Activated CD8-positive, alpha-beta memory T cell treated with anti-CD3 and anti-CD28 coated beads for 1 hour (primary cell): ENCODE measurements at regions not wholly inside any gene's neighbourhood (a gene's known extent, or its start where the extent isn't known, plus 50 kb on each side); places are given as distances from the start of the nearest gene placed in this dataset.

Experiments used
- DNase-seq, 2 donors: peaks; one replicate each; pipeline ENCODE4 v3.0.0-alpha.2; 2020; ENCODE audit warnings: low read depth in 1 of 2; ENCODE audit errors: extremely low read depth in 1 of 2

DNA sequence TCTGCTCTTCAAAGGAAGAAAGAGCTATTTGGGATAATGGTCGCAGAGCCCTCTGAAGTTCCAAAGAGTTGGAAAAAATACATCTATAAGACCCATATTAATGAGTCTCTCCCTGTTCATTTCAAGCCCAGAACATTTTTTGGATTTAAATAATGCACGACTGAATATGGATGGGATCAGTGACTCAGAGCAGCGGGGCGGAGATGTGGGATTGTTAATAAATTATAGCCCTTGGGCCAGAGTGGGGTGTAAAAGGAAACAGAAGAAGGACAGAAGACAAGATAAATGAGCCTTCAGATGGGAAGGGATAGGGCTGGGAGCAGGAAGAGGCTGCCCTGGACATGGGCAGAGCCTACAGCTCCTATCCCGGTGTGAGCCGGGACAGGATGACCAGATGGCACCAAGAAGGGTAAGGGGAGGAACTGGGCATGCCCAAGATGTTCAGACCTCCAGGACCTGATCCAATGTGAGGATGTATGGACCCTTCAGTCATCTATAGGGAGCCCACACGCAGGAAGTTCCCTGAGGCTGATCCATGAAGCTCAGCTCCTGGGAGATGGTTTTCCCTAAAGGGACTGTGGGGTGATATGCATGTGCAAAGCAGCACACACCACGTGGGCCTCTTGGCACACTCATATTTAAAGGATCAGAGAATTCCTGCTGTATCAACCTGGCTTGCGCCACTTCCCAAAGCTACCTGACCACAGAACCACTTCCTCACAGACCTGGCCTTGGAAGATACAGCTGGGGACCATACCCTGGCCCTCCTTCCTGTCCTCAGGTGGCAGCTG, 96.1 kb upstream of the PLXNA4 start:
- no peak for DNase-seq

DNA sequence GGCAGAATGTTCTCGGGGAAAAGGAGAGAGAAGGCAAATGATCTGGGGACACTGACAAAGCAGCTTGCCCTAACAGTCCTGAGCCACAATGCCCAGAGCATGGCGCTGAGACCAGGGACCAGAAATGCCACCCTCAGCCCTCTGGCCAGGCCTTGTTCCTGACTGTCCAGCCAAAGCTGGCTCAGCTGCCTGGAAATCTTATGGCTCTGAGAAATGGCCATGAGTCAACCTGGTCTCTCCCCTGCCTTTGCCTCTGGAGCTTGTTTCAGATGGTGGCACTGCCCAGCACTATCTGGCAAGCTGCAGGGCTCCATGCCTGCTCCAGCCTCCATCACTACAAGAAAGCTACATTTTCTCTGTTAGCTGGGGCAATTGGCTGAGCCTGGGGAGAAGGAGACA, 90.5 kb upstream of the PLXNA4 start:
- no peak for DNase-seq

DNA sequence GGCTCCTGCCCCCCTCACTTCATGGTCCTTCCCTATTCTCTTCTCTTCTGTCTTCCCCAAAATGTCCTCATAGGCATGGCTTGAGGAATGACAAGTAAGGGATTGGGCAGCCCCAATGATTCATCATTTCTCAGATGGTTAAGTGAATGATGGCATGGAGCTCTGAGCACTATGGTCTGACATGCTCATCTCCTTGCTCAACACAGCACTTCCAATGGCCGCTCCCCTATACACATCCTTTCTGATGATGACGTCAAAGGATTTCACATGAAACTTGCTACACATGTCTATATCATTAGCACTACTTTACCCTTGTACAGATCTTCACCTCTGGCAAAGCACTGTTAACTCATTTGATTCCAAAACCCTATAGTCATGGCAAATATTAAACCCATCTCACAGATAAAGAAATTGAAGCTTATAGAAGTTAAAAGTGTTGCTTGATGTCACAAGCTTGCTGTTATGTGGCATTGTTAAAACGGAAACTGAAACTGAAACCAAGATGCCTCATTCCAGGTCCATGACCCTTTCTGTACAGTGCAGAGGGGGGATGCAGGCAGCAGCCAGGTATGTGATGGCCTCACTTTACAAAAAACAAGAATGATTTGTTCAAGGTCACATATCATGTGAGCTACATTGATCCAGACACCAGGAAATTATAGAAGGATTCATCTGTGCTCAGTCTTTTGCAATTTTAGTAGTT, 90.0 kb upstream of the PLXNA4 start:
- DNase-seq, result no peak

DNA sequence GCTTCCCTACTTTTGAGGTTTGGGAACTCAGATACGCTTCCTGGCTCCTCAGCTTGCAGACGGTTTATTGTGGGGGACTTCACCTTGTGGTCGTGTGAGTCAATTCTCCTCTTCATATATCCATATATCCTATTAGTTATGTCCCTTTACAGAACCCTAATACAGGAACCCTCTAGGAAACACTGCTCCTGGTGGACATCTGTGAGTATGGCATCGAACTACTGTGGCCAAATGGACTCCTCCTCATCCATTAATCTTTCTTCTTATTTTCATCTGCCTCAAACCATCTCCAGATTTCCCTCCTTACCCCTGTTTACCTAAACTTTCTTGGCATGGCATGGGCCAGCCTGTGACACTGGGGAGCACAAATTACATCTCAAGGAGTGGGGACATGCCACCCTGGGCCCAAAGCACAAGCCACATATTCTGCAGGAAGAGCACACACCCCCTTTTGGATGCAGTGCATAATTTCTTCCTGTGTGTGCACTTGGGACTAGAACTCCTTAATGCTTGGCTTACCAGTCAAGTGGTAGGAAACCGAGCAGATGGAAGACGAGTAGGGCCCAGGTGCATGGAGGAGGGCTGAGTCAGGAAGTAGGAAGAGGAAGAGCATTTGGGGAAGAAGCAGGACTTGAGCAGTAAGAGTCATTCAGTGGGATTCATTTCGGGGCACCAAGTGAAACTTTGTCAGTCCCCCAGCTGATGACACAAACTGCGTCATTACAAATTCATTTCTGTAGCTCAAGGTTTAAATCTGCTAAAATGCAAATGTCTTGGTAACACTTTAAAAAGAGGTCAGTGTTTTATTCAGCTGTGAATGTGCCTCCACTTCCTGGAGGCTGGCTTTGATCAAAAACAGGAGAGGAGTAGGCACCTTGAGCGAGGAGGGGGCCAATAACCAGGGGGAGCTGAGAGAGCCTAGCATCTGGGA, 80.8 kb upstream of the PLXNA4 start:
- DNase-seq, result no peak

DNA sequence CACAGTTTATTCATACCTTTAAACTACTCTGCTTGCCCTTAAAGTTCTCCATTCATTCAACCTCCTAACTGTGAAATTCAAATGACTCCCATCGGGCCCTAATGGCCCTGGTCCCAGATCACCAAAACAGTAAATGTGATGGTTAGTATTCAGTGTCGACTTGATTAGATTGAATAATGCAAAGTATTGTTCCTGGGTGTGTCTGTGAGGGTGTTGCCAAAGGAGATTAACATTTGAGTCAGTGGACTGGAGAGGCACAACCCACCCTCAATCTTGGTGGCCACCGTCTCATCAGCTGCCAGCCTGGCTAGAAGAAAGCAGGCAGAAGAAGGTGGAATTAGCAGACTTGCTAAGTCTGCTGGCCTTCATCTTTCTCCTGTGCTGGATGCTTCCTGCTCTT, 80.1 kb upstream of the PLXNA4 start:
- DNase-seq, result no peak

DNA sequence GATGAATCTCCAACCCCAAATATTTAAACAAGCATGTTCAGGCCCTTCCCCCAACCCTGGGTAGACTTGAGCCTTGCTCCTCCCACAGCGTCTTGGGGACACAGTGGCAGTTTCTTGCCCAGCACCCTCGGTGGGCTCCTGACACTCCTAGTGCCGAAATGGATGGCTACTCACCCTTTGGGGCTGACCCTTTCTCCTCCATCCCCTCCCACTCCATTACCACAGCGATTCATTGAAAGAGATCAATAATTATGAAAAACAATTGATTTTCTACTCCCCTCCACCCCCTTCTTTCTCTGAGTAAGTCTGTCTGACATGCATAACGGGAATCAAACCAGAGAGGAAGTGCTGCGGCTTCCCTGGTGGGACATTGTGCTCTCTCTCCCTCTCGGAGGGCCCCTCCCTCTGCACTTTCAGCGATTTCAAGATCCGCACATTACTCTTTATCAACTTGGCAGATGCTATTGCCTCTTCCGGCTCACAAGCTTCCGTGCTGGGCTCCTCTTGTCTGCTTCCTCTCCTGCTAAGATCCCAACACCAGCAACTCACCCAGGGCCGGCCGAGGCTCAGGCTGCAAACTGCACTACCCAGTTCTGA, 79.0 kb upstream of the PLXNA4 start:
- peak in 1 of 2 donors; percentile 5 for DNase-seq

DNA sequence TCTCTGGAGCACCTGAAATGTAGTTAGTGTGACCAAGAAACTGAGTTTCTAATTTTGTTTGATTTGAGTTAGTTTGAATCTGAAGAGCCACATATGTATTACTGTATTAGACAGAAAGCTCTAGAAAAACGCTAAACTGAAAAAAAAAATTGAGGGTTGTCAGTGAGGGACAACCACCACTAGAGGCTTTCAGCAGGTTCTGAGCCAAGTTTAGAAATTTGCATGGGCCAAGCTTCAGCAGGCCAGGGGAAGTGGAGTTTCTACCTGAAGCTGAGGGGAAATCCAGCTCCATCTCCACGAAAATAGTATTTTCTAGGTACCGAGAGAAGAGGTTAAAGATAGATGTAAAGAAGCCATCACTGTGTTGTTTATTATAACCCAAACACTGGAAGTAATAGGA, 77.9 kb upstream of the PLXNA4 start:
- DNase-seq, result no peak

DNA sequence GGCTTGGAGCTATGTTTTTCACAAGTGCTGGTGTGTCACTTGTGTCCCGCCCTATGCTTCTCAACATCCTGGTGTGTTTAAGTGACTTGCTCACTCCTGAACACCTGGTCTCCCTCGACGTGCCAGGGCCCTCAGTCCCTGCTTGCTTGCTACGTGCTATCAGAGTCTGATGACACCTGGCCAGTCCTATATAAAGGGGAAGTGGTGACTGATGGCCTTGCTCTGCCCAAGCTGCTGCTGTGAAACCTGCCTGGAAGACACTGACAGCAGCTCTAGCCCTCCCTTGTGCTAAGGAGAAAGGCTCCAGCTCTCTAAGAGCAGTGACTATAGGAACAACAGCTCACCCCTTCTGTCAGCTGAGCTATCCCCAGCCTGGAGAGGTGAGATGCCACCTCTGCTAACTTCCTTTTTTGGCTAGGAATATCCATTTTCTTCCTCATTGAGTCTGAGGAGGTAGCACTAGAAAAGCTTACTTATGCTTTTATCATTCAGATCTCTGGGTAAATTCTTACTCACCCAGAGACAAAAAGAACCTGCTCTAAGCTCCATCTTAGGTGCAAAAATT, 77.2 kb upstream of the PLXNA4 start:
- DNase-seq, result no peak

DNA sequence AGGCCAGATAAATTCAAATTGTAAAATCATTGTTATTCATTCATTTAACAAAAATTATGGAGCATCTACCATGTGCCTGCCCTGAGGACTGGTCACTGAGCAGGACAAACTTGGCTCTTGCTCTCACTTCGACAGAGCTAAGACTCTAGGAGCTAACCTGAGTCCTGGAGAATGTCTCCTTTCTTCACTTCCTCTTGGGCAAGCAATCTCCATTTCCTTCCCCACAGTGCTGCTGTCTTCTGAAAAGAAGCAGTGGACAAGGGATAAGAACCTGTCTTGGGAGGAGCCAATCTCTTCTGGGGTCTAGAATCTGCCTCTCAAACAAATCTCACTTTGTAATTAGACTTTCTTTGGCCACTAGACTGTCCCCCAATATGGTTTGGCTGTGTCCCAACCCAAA, 76.2 kb upstream of the PLXNA4 start:
- DNase-seq, result no peak

DNA sequence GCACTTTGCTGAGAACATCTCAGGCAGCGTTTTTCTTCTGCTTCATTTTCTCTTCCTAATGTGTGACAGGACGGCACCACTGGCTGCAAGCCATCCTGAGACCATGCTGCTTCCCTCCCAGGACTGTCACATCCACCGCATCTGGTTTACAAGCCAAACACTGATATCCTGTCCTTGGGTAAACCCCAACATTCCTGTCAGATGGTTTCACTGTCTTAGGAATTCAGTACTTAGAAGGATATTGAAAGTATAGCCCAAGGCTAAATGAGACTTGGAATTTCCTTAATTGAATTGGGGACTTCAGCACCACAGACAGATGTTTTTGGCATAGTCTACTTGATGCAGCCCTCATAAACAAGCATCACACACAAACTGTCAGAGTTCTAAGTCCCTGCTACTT, 74.2 kb upstream of the PLXNA4 start:
- no peak for DNase-seq

DNA sequence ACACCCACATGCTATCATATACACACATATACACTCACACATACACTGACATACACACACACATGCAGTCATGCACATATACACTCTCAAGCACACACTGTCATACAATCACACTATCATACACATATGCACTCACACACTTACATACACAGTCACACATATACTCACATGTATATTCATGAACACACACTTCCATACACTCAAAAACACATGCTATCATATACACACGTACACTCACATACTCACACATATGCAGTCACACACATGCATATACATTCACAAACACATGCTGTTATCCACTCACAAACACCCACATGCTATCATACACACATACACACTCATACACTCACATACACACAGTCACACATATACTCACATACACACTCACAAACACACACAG, 71.0 kb upstream of the PLXNA4 start:
- no peak for DNase-seq

DNA sequence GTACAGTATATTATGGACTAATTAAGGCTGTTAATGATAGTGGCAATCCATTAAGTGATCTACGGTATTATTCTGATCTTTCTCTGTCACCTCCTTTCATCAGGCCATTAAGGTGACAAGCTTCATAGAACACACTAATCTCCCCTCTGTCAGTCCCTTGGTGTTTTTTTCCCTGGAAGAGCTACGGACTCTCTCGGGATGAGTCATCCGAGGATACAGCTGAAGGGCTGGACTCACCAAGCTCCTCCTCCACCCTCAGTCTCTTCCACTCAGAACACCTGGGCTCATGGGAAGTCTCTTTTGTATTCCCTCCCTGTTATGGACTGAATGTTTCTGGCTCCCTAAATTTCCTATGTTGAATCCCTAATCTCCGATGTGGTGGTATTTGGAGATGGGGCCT, 69.8 kb upstream of the PLXNA4 start:
- no peak for DNase-seq

DNA sequence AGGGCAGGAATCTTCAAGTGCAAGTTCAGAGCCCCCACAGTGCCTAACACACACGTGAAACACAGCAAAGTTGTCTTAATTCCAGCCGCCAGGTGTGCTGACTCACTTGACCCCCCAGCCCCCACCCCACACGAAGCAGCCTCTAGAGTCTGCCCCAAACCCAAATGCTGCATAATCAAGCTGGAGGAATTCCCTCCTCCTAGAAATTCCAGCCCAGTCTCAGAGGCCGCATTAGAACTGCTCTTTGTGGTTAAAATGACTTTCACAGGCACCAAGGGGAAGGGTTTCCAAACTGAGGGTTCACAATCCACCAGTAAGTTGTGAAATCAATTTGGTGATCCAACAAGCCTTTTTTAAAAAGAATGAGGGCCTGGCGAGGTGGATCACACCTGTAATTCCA, 67.0 kb upstream of the PLXNA4 start:
- no peak for DNase-seq

DNA sequence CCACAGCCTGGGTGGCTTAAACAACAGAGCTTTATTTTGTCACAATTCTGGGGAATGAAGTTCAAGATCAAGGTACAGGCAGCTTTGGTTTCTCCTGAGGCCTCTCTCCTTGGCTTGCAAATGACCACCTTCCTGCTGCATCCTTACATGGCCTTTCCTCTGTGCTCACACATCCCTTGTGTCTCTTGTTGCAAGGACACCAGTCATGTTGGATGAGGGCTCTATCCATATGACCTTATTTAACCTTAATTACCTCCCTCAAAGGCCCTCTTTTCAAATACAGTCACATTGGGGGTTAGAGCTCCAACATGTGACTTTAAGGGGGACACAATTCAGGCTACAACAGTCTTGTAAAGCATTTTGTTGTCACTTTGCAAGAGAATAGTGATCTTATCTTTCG, 65.0 kb upstream of the PLXNA4 start:
- DNase-seq, result no peak

DNA sequence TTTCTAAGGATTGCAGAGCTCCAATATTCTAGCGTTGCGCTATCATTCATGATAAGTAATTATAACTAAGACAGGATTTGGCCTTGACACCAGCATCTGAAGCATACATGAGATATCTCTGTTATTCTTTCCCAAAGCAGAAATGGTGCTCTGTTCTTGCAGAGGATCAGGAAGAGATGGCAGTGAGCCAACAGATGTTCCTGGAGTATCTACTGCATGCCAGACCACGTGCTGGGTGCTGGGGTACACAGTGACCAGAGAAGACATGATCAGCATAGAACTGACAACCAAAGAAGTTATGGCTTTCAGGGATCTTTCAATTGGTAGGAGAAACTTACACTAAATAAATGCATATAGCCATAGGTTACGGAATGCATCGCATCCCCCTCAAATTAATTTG, 63.7 kb upstream of the PLXNA4 start:
- no peak for DNase-seq

DNA sequence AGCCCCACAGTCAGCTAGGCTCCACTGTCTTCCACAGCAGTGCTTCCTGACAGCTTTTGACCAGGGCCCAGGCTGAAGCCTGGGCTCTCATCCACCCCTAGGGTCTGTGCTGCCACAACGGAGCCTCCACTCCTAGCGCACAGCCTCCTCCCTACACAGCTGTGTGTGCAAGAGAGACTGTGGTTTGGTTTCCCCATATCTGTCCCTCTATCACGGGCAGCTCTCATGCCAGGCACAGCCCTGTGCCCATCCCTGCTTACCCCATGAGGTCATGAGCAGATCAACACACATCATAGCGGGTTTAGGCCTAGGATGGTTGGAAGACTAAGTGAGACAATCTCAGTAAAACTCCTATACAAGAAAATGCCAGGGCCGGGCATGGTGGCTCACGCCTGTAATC, 61.7 kb upstream of the PLXNA4 start:
- DNase-seq, result no peak

DNA sequence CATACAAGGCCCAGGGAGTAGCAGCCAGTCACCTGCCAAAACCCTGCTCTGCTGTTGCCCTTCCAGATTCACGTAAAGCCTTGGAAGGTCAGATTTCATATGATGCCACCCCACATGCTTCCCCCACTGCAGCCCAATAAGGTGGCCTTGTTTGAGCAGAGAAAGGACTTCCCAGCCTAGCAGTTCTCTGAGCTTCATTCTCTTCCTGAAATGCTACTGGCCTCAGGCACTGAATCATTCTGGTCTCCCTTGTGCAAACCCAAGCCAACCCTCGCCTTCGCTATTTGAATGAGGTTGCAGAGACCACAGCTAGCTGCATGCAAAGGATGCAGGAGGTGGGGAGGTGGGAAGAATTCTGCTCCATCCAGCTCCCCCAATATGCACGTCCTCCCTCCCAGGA, 60.3 kb upstream of the PLXNA4 start:
- DNase-seq, result no peak

DNA sequence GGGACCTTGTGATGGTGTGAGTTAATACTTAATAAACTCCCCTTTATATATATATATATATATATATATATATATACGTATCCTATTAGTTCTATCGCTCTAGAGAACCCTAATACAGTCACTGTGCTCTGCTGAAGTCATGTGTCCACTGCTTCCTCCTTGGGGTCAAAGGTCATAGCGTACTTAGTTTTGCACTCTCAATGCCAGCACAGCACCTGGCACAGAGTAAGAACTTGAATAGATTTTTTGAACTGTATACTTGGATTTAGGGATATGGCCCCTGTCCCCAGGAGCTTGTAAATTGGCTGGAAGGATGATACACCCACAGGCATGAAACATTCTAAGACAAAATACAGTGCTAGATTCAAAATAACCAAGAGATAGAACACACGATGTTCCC, 58.9 kb upstream of the PLXNA4 start:
- no peak for DNase-seq

DNA sequence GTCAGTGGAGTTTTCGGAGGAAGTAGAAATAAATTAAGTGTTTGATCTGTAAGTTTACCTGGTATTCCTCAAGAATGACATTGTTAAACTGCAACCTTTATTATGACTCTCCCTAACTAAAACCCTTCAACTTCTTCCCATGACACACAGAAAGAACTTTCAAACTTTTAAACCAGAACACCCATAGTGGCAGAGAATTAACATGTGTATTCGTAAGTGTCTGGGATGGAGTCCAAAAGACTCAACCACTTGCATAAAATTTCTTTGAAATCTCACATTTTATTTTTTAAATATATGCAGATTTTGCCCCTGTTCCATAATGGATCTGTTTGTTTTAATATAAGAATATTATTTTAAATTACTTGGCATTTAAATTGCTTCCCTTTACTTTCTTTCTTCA, 54.6 kb upstream of the PLXNA4 start:
- no peak for DNase-seq
